Fibroblast of mammary gland (primary cell): ENCODE measurements at regions not wholly inside any gene's neighbourhood (a gene's known extent, or its start where the extent isn't known, plus 50 kb on each side); places are given as distances from the start of the nearest gene placed in this dataset.

Experiments
- DNase-seq: peaks from one replicate; pipeline ENCODE4 v3.0.0-alpha.2; 2010; ENCODE audit warnings: low read depth
- H3K4me3 ChIP-seq: 2 replicates; pipeline ENCODE4 v1.5.1; 2011; ENCODE audit warnings: low read depth, mild to moderate bottlenecking, low read length, moderate library complexity; ENCODE audit not compliant: control insufficient read depth
- CTCF ChIP-seq: conservative IDR thresholded peaks from 2 replicates; pipeline ENCODE4 v1.5.1; 2011; ENCODE audit warnings: low read depth, low read length, inconsistent platforms; ENCODE audit not compliant: control insufficient read depth, insufficient read depth

DNA sequence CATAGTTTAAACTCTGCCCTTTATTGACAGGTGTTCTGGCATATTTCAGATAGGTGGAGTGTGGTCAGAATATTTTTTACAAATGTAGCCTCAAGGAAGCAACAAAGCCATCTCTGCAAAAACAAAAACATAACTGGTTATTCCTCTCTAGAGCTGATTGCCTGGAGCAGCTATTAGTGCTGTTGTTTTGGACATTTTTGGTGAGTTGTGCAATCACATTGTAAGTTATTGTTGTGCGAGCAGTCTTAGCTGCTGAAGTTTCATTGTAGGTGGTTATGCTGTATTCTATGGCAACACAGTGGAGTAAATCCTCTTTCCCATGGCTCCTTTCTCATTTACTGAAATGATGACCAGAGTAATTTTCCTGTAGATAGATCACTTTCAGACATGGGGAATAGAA, 1413.0 kb downstream of the PCDH7 start:
- no peak overlapping the region for H3K4me3 ChIP-seq
- no peak for DNase-seq
- no peak for TF ChIP-seq CTCF

DNA sequence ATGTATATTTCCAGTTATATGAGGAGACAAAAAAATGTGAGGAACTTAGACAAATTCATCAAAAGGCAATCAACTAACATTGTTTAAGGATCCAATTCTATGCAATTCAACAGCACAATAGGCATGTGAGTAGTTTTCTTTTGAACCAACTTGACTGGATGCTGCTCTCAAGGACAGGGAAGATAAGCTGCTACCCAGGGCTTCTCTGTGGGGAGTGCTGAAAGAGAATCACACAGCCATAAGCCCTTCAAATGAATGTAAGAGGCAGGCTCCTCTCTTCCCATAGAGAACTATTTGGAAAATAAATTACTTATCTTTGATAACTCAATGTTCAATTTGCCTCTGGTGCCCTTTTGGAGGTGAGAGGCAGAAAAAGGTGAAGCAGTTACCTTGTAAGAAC, 1413.6 kb downstream of the PCDH7 start:
- H3K4me3 ChIP-seq: no peak overlapping the region
- no peak for TF ChIP-seq CTCF
- no peak for DNase-seq

- no peak overlapping the region for H3K4me3 ChIP-seq
- TF ChIP-seq CTCF: no peak
- DNase-seq: peak; percentile 30
These were observed 1415.5 kb downstream of the PCDH7 start for GRCh38 chr4:32135642-32136041.

GRCh38 chr4:32136081-32136787, 1416.1 kb downstream of the PCDH7 start:
- no peak for TF ChIP-seq CTCF
- no peak for DNase-seq
- H3K4me3 ChIP-seq: no peak overlapping the region

GRCh38 chr4:32140636-32141035, 1420.5 kb downstream of the PCDH7 start:
- peak; percentile 61 for DNase-seq
- TF ChIP-seq CTCF: no peak
- no peak overlapping the region for H3K4me3 ChIP-seq

DNA sequence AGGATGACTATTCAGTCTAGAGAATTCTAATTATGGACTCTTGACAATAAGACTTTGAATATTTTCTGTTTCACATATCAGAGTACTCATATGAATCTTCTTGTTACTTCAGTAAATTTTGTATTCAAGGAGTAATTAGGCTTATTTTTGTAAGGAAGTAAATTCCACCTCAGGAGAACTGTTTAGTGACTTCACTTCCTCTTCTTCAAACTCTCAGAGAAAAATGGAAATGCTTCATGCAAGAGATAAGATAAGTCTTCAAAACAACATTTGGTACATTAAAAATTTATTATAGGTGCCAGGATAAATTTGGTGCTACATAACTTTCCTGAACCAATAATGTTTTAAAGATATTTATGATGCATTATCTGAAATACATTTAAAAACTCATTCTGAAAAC, 1421.9 kb downstream of the PCDH7 start:
- no peak overlapping the region for H3K4me3 ChIP-seq
- no peak for TF ChIP-seq CTCF
- no peak for DNase-seq

DNA sequence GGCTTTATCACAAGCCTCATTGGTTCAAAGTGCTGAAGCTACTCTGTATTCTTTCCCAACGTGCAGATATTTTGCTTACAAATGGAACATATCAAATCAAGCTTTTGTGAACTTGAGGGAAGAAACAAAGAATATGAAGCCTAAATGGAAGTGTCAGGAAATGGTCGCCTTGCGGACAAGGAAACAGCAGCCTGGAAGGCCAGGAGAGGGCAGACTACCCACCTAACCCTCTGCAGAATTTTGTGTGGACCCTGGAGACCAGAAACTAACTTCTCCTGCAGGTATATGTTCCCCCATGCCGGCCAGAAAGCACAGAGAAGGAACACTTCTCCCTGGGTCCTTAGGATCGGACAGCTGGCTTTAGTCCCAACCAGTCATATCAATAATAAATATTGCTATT, 1425.8 kb downstream of the PCDH7 start:
- H3K4me3 ChIP-seq: no peak overlapping the region
- no peak for DNase-seq
- TF ChIP-seq CTCF: no peak
